RCC 7860 (cell line): ENCODE measurements at regions not wholly inside any gene's neighbourhood (a gene's known extent, or its start where the extent isn't known, plus 50 kb on each side); places are given as distances from the start of the nearest gene placed in this dataset.
"Not testable (repeated sequence)": the region's sequence is repeated elsewhere in the genome, so short reads cannot be mapped to it uniquely, and the experiment has no call there.

Source experiments
- DNase-seq: peaks from one replicate; pipeline ENCODE4 v3.0.0-alpha.2; 2015; ENCODE audit warnings: low spot score
- FAIRE-seq: peaks from 2 replicates; lab custom pipeline; 2012; peaks lifted over from hg19 to GRCh38; lab: Jason Lieb, UNC

GRCh38 chr9:84501587-84501986 is 161.0 kb upstream of the SLC28A3 start:
- no peak for DNase-seq
- FAIRE-seq = no peak

GRCh38 chr9:84502066-84502465 is 161.5 kb upstream of the SLC28A3 start:
- FAIRE-seq (no peak), DNase-seq (no peak)

GRCh38 chr9:84504360-84504759 is 163.8 kb upstream of the SLC28A3 start:
- no peak for FAIRE-seq
- no peak for DNase-seq

- no peak for FAIRE-seq
- no peak for DNase-seq
These were observed 157.9 kb upstream of the NTRK2 start for GRCh38 chr9:84511651-84512050.

- no peak for DNase-seq
- no peak for FAIRE-seq
These were observed 157.0 kb upstream of the NTRK2 start for GRCh38 chr9:84512493-84512892.

- FAIRE-seq = no peak
These were observed 156.1 kb upstream of the NTRK2 start for GRCh38 chr9:84513473-84513872.

GRCh38 chr9:84513979-84514378 is 155.6 kb upstream of the NTRK2 start:
- FAIRE-seq = no peak
- no peak for DNase-seq

More at GRCh38 chr9:84513473-84513872, 156.1 kb upstream of the NTRK2 start:
- DNase-seq = no peak

- no peak for DNase-seq
- no peak for FAIRE-seq
These were observed 155.1 kb upstream of the NTRK2 start for GRCh38 chr9:84514421-84514820.

GRCh38 chr9:84517026-84517425 is 152.5 kb upstream of the NTRK2 start:
- DNase-seq = no peak
- FAIRE-seq = no peak

GRCh38 chr9:84519413-84519812 is 150.1 kb upstream of the NTRK2 start:
- no peak for FAIRE-seq
- no peak for DNase-seq

- no peak for DNase-seq
- FAIRE-seq = no peak
These were observed 148.3 kb upstream of the NTRK2 start for GRCh38 chr9:84521208-84521607.

GRCh38 chr9:84526211-84526610 is 143.3 kb upstream of the NTRK2 start:
- FAIRE-seq, DNase-seq: not testable (repeated sequence)

GRCh38 chr9:84527060-84527720 is 142.3 kb upstream of the NTRK2 start:
- not testable (repeated sequence) for FAIRE-seq, DNase-seq

- DNase-seq, FAIRE-seq: not testable (repeated sequence)
These were observed 133.6 kb upstream of the NTRK2 start for GRCh38 chr9:84535973-84536372.

- FAIRE-seq (no peak), DNase-seq (no peak)
These were observed 130.7 kb upstream of the NTRK2 start for GRCh38 chr9:84538879-84539278.

- no peak for FAIRE-seq
- no peak for DNase-seq
These were observed 127.0 kb upstream of the NTRK2 start for GRCh38 chr9:84542554-84542953.

GRCh38 chr9:84554069-84554664 is 115.4 kb upstream of the NTRK2 start:
- DNase-seq (no peak), FAIRE-seq (no peak)

- no peak for DNase-seq
- FAIRE-seq = no peak
These were observed 113.0 kb upstream of the NTRK2 start for GRCh38 chr9:84556556-84556955.

GRCh38 chr9:84557751-84558150 is 111.8 kb upstream of the NTRK2 start:
- FAIRE-seq (no peak), DNase-seq (no peak)

- FAIRE-seq (no peak), DNase-seq (no peak)
These were observed 105.8 kb upstream of the NTRK2 start for GRCh38 chr9:84563691-84564090.

GRCh38 chr9:84567805-84568204 is 101.7 kb upstream of the NTRK2 start:
- no peak for DNase-seq
- no peak for FAIRE-seq

- DNase-seq (no peak), FAIRE-seq (no peak)
These were observed 98.9 kb upstream of the NTRK2 start for GRCh38 chr9:84570482-84571154.
